Fibroblast of lung (primary cell): ENCODE measurements at regions not wholly inside any gene's neighbourhood (a gene's known extent, or its start where the extent isn't known, plus 50 kb on each side); places are given as distances from the start of the nearest gene placed in this dataset.

Experiments
- DNase-seq, 2 donors: peaks; one replicate each; pipeline versions ENCODE4 v3.0.0 to v3.0.0-alpha.2; 2010; ENCODE audit warnings: low read depth in 2 of 2
- H2AFZ ChIP-seq: 2 replicates; pipeline ENCODE4 v1.5.1; 2012; ENCODE audit warnings: low read length, control low read depth, inconsistent platforms
- H3K27ac ChIP-seq: 2 replicates; pipeline ENCODE4 v1.5.1; 2011; ENCODE audit warnings: low read length, control low read depth; ENCODE audit not compliant: insufficient read depth
- H3K27me3 ChIP-seq: 2 replicates; pipeline ENCODE4 v1.5.1; 2011; ENCODE audit warnings: mild to moderate bottlenecking, low read length; ENCODE audit not compliant: control insufficient read depth, insufficient read depth
- H3K36me3 ChIP-seq: 2 replicates; pipeline ENCODE4 v1.5.1; 2011; ENCODE audit warnings: low read length; ENCODE audit not compliant: control insufficient read depth, insufficient read depth
- H3K4me1 ChIP-seq: 2 replicates; pipeline ENCODE4 v1.5.1; 2011; ENCODE audit warnings: low read length; ENCODE audit not compliant: control insufficient read depth, insufficient read depth; ENCODE audit errors: extremely low read depth
- H3K4me2 ChIP-seq: 2 replicates; pipeline ENCODE4 v1.5.1; 2011; ENCODE audit warnings: low read length, control low read depth; ENCODE audit not compliant: insufficient read depth; ENCODE audit errors: extremely low read depth
- H3K4me3 ChIP-seq, 4 experiments: fragments of 200-600 bp in 1 of 4; sonication (generic) in 1 of 4; replicated peaks in 1 of 4; 2 replicates each; pipeline ENCODE4 v1.5.1; 2011 to 2016; ENCODE audit warnings: low read length in 4 of 4, low read depth in 3 of 4, mild to moderate bottlenecking in 3 of 4, control low read depth in 2 of 4, inconsistent platforms in 1 of 4, mixed read lengths in 1 of 4; ENCODE audit not compliant: insufficient read depth in 1 of 4; ENCODE audit errors: control extremely low read depth in 1 of 4
- H3K79me2 ChIP-seq: 2 replicates; pipeline ENCODE4 v1.5.1; 2012; ENCODE audit warnings: mild to moderate bottlenecking, low read length, inconsistent platforms; ENCODE audit not compliant: control insufficient read depth, insufficient read depth
- H3K9ac ChIP-seq: 2 replicates; pipeline ENCODE4 v1.5.1; 2011; ENCODE audit warnings: mild to moderate bottlenecking, low read length, control low read depth; ENCODE audit not compliant: insufficient read depth
- H3K9me3 ChIP-seq: 2 replicates; pipeline ENCODE4 v1.5.1; 2012; ENCODE audit warnings: low read depth, low read length; ENCODE audit not compliant: control insufficient read depth, insufficient read depth
- H4K20me1 ChIP-seq: 2 replicates; pipeline ENCODE4 v1.5.1; 2011; ENCODE audit warnings: low read length; ENCODE audit not compliant: control insufficient read depth, insufficient read depth; ENCODE audit errors: extremely low read depth
- EZH2 ChIP-seq: IDR thresholded peaks from 2 replicates; pipeline ENCODE4 v1.5.1; 2012; ENCODE audit warnings: low read length, control low read depth, mild to moderate bottlenecking; ENCODE audit errors: missing control alignments
- TF ChIP-seq, protein P1 (sequence below), 2 donors: IDR thresholded peaks in 1 of 2; conservative IDR thresholded peaks in 1 of 2; 1 replicate in 1 of 2; 2 replicates in 1 of 2; pipeline ENCODE4 v1.5.1; 2011 to 2012; ENCODE audit warnings: low read length in 2 of 2, control low read depth in 1 of 2, inconsistent platforms in 1 of 2, low read depth in 1 of 2, mild to moderate bottlenecking in 1 of 2

DNA sequence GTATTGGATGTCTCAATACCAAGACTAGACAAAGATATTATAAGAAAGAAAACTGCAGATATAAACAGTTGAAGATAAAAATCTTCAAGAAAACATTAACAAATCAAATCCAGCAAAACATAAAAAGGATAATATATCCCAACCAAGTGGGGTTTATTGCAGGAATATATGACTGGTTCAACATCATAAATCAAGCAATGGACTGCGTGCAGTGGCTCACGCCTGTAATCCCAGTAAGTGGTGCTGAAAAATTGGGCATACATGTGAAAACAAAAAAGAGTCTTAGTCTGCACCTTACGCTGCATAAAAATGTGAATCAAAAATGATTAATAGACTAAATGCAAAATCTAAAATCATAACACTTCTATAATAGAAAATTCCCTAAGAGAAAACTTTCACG, 112.9 kb upstream of the PDE4B start:
- H3K4me2 ChIP-seq = no peak overlapping the region
- no peak overlapping the region for H3K27ac ChIP-seq
- no peak overlapping the region for H3K4me3 ChIP-seq
- no peaks in the 10 kb centered on the region for H3K36me3 ChIP-seq
- no peaks in the 10 kb centered on the region for H4K20me1 ChIP-seq
- no peaks in the 10 kb centered on the region for H3K9me3 ChIP-seq
- no peaks in the 10 kb centered on the region for H3K4me1 ChIP-seq
- no peak overlapping the region for H3K9ac ChIP-seq
- no peaks in the 10 kb centered on the region for H3K79me2 ChIP-seq
- no peak overlapping the region for H2AFZ ChIP-seq
- no peak for DNase-seq
- no peaks in the 10 kb centered on the region for H3K27me3 ChIP-seq
- TF ChIP-seq, protein P1, sequence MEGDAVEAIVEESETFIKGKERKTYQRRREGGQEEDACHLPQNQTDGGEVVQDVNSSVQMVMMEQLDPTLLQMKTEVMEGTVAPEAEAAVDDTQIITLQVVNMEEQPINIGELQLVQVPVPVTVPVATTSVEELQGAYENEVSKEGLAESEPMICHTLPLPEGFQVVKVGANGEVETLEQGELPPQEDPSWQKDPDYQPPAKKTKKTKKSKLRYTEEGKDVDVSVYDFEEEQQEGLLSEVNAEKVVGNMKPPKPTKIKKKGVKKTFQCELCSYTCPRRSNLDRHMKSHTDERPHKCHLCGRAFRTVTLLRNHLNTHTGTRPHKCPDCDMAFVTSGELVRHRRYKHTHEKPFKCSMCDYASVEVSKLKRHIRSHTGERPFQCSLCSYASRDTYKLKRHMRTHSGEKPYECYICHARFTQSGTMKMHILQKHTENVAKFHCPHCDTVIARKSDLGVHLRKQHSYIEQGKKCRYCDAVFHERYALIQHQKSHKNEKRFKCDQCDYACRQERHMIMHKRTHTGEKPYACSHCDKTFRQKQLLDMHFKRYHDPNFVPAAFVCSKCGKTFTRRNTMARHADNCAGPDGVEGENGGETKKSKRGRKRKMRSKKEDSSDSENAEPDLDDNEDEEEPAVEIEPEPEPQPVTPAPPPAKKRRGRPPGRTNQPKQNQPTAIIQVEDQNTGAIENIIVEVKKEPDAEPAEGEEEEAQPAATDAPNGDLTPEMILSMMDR (conservative IDR thresholded peaks at IDR 0.05 in 1 of 2, IDR thresholded peaks at IDR 0.05 in 1 of 2; ENCODE audit: low read depth in 1 of 2, low read length in 2 of 2) = no peak
- no peak for TF ChIP-seq EZH2

DNA sequence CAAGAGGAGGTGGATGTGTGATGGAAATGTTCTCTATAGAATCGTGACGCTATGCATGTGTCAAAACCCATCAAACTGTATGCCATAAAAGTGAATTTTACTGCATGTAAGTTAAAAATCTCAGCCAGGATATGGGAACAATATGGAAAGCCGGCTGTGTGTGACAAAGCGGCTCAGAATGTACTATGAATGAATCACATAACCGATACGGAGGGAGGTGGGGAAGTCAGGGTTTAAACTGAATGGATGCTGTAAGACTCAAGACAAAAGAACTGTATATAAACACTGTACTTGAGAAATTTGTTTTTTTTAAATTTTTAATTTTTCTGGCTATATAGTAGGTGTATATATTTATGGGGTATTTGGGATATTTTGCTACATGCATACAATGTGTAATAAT, 111.6 kb upstream of the PDE4B start:
- no peak overlapping the region for H2AFZ ChIP-seq
- no peak overlapping the region for H3K9ac ChIP-seq
- DNase-seq = peak; percentile 50 to 72
- H4K20me1 ChIP-seq = no peaks in the 10 kb centered on the region
- H3K27me3 ChIP-seq = no peaks in the 10 kb centered on the region
- H3K4me1 ChIP-seq = no peaks in the 10 kb centered on the region
- no peak overlapping the region for H3K27ac ChIP-seq
- H3K79me2 ChIP-seq = no peaks in the 10 kb centered on the region
- no peaks in the 10 kb centered on the region for H3K9me3 ChIP-seq
- TF ChIP-seq EZH2 = no peak
- TF ChIP-seq, protein P1 (conservative IDR thresholded peaks at IDR 0.05 in 1 of 2, IDR thresholded peaks at IDR 0.05 in 1 of 2; ENCODE audit: low read depth in 1 of 2, low read length in 2 of 2) = no peak
- H3K4me2 ChIP-seq = no peak overlapping the region
- no peaks in the 10 kb centered on the region for H3K36me3 ChIP-seq
- H3K4me3 ChIP-seq = no peak overlapping the region

DNA sequence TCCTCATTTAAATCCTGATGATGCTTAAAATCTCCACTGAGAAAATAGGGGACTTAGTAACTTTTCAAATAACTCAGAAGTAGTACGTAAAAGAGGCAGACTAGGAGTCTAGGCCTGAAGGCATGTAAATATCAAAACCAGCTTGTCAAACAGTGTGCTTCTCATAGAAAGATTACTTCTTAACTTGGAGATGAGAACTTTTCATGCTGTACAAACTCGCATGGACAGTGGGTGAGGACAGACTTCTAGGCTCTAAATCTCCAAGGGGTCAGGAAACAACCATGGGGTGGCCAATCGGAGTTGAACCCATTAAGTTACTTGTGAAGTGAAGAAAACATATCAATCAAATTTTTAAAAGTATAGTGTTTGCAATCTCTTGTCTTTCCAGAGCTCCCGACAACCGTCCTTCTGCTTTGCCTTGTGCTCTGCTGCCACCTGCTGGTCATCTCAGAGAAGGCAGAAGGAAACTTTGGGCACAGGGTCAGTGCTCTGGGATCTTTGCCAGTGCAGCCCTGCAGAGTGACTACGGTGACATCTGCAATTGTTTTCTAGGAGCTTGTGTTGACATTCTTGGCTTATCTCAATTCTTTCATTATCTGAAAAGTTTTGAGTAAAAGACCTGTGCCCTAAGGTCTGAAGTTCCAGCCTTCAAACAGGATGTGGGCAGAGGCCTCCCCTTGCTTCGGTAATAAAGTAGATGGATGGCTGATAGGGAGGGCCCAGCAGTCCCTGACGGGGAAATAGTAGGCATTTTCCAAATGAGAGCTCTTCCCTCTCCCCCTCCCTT, 105.1 kb upstream of the PDE4B start:
- H2AFZ ChIP-seq = no peak overlapping the region
- H3K9me3 ChIP-seq = no peaks in the 10 kb centered on the region
- no peaks in the 10 kb centered on the region for H4K20me1 ChIP-seq
- H3K4me2 ChIP-seq = no peak overlapping the region
- H3K79me2 ChIP-seq = no peaks in the 10 kb centered on the region
- no peak overlapping the region for H3K4me3 ChIP-seq
- TF ChIP-seq EZH2 = no peak
- TF ChIP-seq, protein P1 (conservative IDR thresholded peaks at IDR 0.05 in 1 of 2, IDR thresholded peaks at IDR 0.05 in 1 of 2; ENCODE audit: low read depth in 1 of 2, low read length in 2 of 2) = peak; percentile 79 to 97
- H3K27ac ChIP-seq = no peak overlapping the region
- H3K27me3 ChIP-seq = no peaks in the 10 kb centered on the region
- H3K9ac ChIP-seq = no peak overlapping the region
- H3K4me1 ChIP-seq = peaks cover 2% of the 10 kb centered on the region
- H3K36me3 ChIP-seq = no peaks in the 10 kb centered on the region
- DNase-seq = peak; percentile 37 to 75
